Naive thymus-derived CD8-positive, alpha-beta T cell (primary cell): ENCODE measurements at regions not wholly inside any gene's neighbourhood (a gene's known extent, or its start where the extent isn't known, plus 50 kb on each side); places are given as distances from the start of the nearest gene placed in this dataset.
"Not testable (repeated sequence)": the region's sequence is repeated elsewhere in the genome, so short reads cannot be mapped to it uniquely, and the experiment has no call there.

ENCODE experiments used
- ATAC-seq, 2 donors: fragments of 150-1000 bp; cut with Tn5 transposase in 1 of 2; sonication (Bioruptor Pico), chemical (Tn5 transposase) in 1 of 2; 1 replicate in 1 of 2; 2 replicates in 1 of 2; pipeline ENCODE4 v1.10.0; 2021; ENCODE audit warnings: mild to moderate bottlenecking in 2 of 2, moderate library complexity in 2 of 2
- POLR2A ChIA-PET: fragments of 350-600 bp; sonication (Branson Sonifier 250); formaldehyde crosslinking; loops from one replicate; lab custom pipeline; 2021; ENCODE audit warnings: antibody characterized with exemption; lab: Charles Lee
- DNase-seq, 10 donors: peaks; one replicate each; pipeline versions ENCODE4 v3.0.0 to v3.0.0-alpha.2; 2020 to 2022
- H3K27ac Mint-ChIP-seq, 10 donors: one replicate each; pipeline ENCODE4 v1.8.0; 2020 to 2022; ENCODE audit warnings: mild to moderate bottlenecking in 10 of 10, mixed read lengths in 10 of 10, moderate library complexity in 4 of 10, inconsistent platforms in 1 of 10
- H3K27me3 Mint-ChIP-seq, 5 donors: one replicate each; pipeline ENCODE4 v1.8.0; 2021 to 2022; ENCODE audit warnings: mixed read lengths in 5 of 5
- H3K36me3 Mint-ChIP-seq, 3 donors: one replicate each; pipeline ENCODE4 v1.8.0; 2020 to 2022; ENCODE audit warnings: mixed read lengths in 3 of 3, mild to moderate bottlenecking in 2 of 3, inconsistent platforms in 1 of 3
- H3K4me1 Mint-ChIP-seq, 4 donors: one replicate each; pipeline ENCODE4 v1.8.0; 2021 to 2022; ENCODE audit warnings: mixed read lengths in 4 of 4
- H3K4me3 Mint-ChIP-seq, 10 donors: one replicate each; pipeline ENCODE4 v1.8.0; 2020 to 2022; ENCODE audit warnings: mild to moderate bottlenecking in 10 of 10, mixed read lengths in 10 of 10, moderate library complexity in 6 of 10, inconsistent platforms in 1 of 10
- H3K9me3 Mint-ChIP-seq, 9 donors: one replicate each; pipeline ENCODE4 v1.8.0; 2020 to 2022; ENCODE audit warnings: mixed read lengths in 9 of 9, mild to moderate bottlenecking in 3 of 9, inconsistent platforms in 1 of 9, moderate library complexity in 1 of 9

- Mint-ChIP-seq H3K36me3 (no peaks in the 10 kb centered on the region), H3K9me3 (peaks cover 0 to 12% (median 3%) of the 10 kb centered on the region in 9 donors), H3K27me3 (no peaks in the 10 kb centered on the region), H3K27ac (no peak overlapping the region), H3K4me3 (no peak overlapping the region), H3K4me1 (no peaks in the 10 kb centered on the region)
- POLR2A ChIA-PET: no interaction called here
- ATAC-seq: no peak
- no peak for DNase-seq
These were observed 1946.0 kb upstream of the RAG2 start for GRCh38 chr11:38543986-38544385.

DNA sequence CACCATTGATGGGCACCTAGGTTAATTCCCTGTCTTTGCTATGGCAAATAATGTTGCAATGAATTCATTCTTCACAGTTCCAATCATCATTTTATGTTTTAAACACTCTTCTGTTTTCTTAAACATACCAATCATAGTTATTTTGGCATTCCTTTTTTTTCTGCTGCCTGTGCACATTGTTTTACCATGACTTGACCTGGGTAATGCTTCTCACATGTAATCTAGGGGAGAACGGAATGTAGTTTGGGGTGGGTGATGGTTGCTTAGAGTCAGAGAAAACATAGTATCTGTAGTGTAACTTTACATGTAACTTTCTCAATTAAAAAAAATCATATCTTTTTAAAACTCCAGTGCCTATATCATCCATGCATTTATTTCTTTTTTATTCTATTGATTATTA lies 1945.3 kb upstream of the RAG2 start:
- Mint-ChIP-seq H3K4me3 (no peak overlapping the region), H3K36me3 (no peaks in the 10 kb centered on the region), H3K27me3 (no peaks in the 10 kb centered on the region), H3K9me3 (peaks cover 0 to 12% (median 3%) of the 10 kb centered on the region in 9 donors), H3K4me1 (no peaks in the 10 kb centered on the region), H3K27ac (no peak overlapping the region)
- DNase-seq: no peak
- ATAC-seq: no peak
- POLR2A ChIA-PET: no interaction called here

DNA sequence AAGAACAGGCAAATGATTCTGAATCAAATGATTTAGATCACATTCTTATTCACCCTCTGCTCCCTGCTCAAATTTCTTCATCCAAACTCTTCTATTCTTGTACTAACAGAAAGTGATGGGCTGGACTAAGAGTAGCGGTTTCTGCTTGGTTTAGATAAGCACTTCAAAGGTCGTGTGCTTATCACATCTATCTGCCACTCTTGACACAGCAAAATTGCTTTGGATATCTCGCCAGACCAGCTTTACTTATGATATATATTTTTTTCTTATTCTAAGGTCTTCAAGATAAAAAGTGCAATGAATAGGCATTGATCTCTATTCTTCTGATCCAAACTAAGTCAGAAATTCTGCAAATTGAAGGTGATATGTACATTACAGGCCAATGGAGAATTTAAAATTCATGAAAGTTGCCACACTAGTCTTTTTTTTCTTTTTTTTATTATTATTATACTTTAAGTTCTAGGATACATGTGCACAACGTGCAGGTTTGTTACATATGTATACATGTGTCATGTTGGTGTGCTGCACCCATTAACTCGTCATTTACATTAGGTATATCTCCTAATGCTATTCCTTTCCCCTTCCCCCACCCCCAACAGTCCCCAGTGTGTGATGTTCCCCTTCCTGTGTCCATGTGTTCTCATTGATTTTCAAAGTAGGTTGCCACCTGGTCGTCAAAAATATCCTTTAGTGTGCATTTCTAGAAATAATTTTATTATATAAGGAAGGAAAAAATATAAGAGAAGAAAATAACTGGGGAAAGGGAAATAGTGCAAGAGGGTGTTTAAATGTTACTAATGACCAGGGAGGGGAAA lies 1941.0 kb upstream of the RAG2 start:
- no peak overlapping the region for H3K4me3 Mint-ChIP-seq
- no peaks in the 10 kb centered on the region for H3K27me3 Mint-ChIP-seq
- H3K36me3 Mint-ChIP-seq: no peaks in the 10 kb centered on the region
- POLR2A ChIA-PET: no interaction called here
- DNase-seq (no peak), ATAC-seq (no peak)
- no peaks in the 10 kb centered on the region for H3K4me1 Mint-ChIP-seq
- peaks cover 0 to 14% (median 6%) of the 10 kb centered on the region in 9 donors for H3K9me3 Mint-ChIP-seq
- H3K27ac Mint-ChIP-seq: no peak overlapping the region

GRCh38 chr11:38530226-38530625 lies 1932.2 kb upstream of the RAG2 start:
- Mint-ChIP-seq H3K36me3 (peaks cover 0 to 13% (median 0%) of the 10 kb centered on the region in 3 donors), H3K27me3 (no peaks in the 10 kb centered on the region), H3K9me3 (peaks cover 11 to 46% (median 26%) of the 10 kb centered on the region in 9 donors), H3K27ac (no peak overlapping the region), H3K4me3 (no peak overlapping the region), H3K4me1 (no peaks in the 10 kb centered on the region)
- ATAC-seq (no peak), DNase-seq (no peak)
- POLR2A ChIA-PET: no interaction called here

- H3K36me3 Mint-ChIP-seq: peaks cover 0 to 18% (median 0%) of the 10 kb centered on the region in 3 donors
- peaks cover 7 to 55% (median 24%) of the 10 kb centered on the region in 9 donors for H3K9me3 Mint-ChIP-seq
- no peaks in the 10 kb centered on the region for H3K27me3 Mint-ChIP-seq
- no peak overlapping the region for H3K4me3 Mint-ChIP-seq
- DNase-seq (no peak), ATAC-seq (no peak)
- no peak overlapping the region for H3K27ac Mint-ChIP-seq
- POLR2A ChIA-PET: no interaction called here
- H3K4me1 Mint-ChIP-seq: no peaks in the 10 kb centered on the region
These were observed 1926.9 kb upstream of the RAG2 start for GRCh38 chr11:38524945-38525344.

DNA sequence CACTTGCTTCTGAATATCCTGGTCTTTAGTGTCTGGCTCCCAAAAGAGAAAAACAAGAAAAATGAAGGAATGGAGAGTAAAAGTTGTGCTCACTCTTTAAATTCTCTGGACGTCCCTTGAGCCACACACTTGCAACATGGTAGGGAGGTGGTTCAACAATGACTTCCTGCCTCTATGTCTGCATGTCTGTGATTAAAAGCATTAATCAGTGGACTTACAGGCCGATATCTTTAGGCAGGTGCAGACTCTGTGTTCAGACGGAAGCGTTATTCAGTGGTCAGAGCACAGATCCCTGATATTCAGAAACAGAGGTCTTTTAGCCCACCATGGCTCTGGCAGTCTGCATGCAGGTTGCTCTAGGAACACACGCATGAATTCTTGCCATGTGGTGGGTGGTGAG lies 1920.0 kb upstream of the RAG2 start:
- POLR2A ChIA-PET: no interaction called here
- Mint-ChIP-seq H3K27me3 (no peaks in the 10 kb centered on the region), H3K9me3 (peaks cover 3 to 36% (median 16%) of the 10 kb centered on the region in 9 donors), H3K4me1 (no peaks in the 10 kb centered on the region), H3K36me3 (no peaks in the 10 kb centered on the region), H3K27ac (no peak overlapping the region), H3K4me3 (no peak overlapping the region)
- no peak for ATAC-seq
- no peak for DNase-seq

DNA sequence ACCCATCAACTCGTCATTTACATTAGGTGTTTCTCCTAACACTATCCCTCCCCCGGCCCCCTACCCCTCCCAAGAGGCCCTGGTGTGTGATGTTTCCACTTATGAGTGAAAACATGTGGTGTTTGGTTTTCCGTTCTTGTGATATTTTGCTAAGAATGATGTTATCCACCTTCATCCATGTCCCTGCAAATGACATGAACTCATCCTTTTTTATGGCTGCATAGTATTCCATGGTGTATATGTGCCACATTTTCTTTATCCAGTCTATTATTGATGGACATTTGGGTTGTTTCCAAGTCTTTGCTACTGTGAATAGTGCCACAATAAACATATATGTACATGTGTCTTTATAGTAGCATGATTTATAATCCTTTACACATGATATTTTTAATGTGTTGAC lies 1914.8 kb upstream of the RAG2 start:
- DNase-seq, POLR2A ChIA-PET, H3K36me3 Mint-ChIP-seq, H3K4me3 Mint-ChIP-seq, ATAC-seq, H3K27ac Mint-ChIP-seq, H3K27me3 Mint-ChIP-seq, H3K4me1 Mint-ChIP-seq: not testable (repeated sequence)
- H3K9me3 Mint-ChIP-seq: peaks cover 3 to 26% (median 13%) of the 10 kb centered on the region in 9 donors

- H3K27ac Mint-ChIP-seq: no peak overlapping the region
- H3K36me3 Mint-ChIP-seq: no peaks in the 10 kb centered on the region
- no peaks in the 10 kb centered on the region for H3K27me3 Mint-ChIP-seq
- H3K4me3 Mint-ChIP-seq: no peak overlapping the region
- DNase-seq: no peak
- POLR2A ChIA-PET: no interaction called here
- peaks cover 0 to 17% (median 12%) of the 10 kb centered on the region in 9 donors for H3K9me3 Mint-ChIP-seq
- ATAC-seq: no peak
- no peaks in the 10 kb centered on the region for H3K4me1 Mint-ChIP-seq
These were observed 1912.0 kb upstream of the RAG2 start for GRCh38 chr11:38510041-38510440.

- POLR2A ChIA-PET: no interaction called here
- Mint-ChIP-seq H3K4me3 (no peak overlapping the region), H3K27ac (no peak overlapping the region), H3K36me3 (no peaks in the 10 kb centered on the region), H3K27me3 (no peaks in the 10 kb centered on the region), H3K9me3 (peaks cover 4 to 19% (median 12%) of the 10 kb centered on the region in 9 donors), H3K4me1 (no peaks in the 10 kb centered on the region)
- ATAC-seq (no peak), DNase-seq (no peak)
These were observed 1905.8 kb upstream of the RAG2 start for GRCh38 chr11:38503876-38504275.

- Mint-ChIP-seq H3K27me3 (no peaks in the 10 kb centered on the region), H3K4me3 (no peak overlapping the region), H3K9me3 (peaks cover 5 to 34% (median 11%) of the 10 kb centered on the region in 9 donors), H3K36me3 (no peaks in the 10 kb centered on the region), H3K4me1 (no peaks in the 10 kb centered on the region), H3K27ac (no peak overlapping the region)
- no peak for ATAC-seq
- POLR2A ChIA-PET: no interaction called here
- no peak for DNase-seq
These were observed 1900.7 kb upstream of the RAG2 start for GRCh38 chr11:38498721-38499120.

DNA sequence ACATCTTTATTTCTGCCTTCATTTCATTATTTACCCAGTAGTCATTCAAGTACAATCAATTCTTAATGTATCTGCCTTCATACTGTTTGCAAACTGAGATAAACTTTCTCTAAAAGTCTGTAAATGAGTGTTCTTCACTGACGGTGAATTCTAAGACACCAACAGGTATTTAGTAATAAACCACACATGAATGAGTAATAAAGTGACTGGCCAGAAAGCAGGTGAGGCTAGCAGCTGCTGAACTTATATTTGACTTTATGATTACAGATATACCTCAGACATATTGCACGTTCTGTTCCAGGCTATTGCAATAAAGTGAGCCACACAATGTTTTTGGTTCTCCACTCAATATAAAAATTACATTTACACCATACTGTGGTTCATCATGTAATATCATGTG lies 1894.0 kb upstream of the RAG2 start:
- no peak overlapping the region for H3K4me3 Mint-ChIP-seq
- DNase-seq: no peak
- H3K4me1 Mint-ChIP-seq: no peaks in the 10 kb centered on the region
- H3K27me3 Mint-ChIP-seq: no peaks in the 10 kb centered on the region
- H3K27ac Mint-ChIP-seq: no peak overlapping the region
- ATAC-seq: no peak
- peaks cover 5 to 52% (median 23%) of the 10 kb centered on the region in 9 donors for H3K9me3 Mint-ChIP-seq
- H3K36me3 Mint-ChIP-seq: no peaks in the 10 kb centered on the region
- POLR2A ChIA-PET: no interaction called here

DNA sequence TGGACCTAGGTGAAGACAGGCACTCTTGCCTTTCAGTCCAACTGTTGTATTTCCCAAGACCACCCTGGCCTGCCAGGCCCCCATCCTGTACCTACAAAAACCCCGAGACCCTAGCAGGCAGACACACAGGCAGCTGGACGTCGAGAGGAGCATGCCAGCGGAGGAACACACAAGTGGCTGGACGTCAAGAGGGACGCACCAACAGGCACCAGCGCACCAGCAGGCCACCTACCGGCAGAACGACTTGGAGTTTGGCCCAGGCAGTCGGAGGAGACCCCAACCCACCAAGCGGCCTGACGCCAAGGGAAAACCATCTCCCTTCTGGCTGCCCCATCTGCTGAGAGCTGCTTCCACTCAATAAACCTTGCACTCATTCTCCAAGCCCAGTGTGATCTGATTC lies 1883.4 kb upstream of the RAG2 start:
- Mint-ChIP-seq H3K4me1 (no peaks in the 10 kb centered on the region), H3K4me3 (no peak overlapping the region), H3K36me3 (no peaks in the 10 kb centered on the region), H3K9me3 (peaks cover 0 to 19% (median 6%) of the 10 kb centered on the region in 9 donors), H3K27me3 (no peaks in the 10 kb centered on the region), H3K27ac (no peak overlapping the region)
- POLR2A ChIA-PET: no interaction called here
- no peak for DNase-seq
- no peak for ATAC-seq

GRCh38 chr11:38476808-38477575 lies 1879.0 kb upstream of the RAG2 start:
- Mint-ChIP-seq H3K36me3 (peaks cover 0 to 3% (median 0%) of the 10 kb centered on the region in 3 donors), H3K4me1 (no peaks in the 10 kb centered on the region), H3K27ac (no peak overlapping the region), H3K27me3 (no peaks in the 10 kb centered on the region), H3K9me3 (peaks cover under 1 to 13% (median 6%) of the 10 kb centered on the region in 9 donors), H3K4me3 (no peak overlapping the region)
- ATAC-seq (no peak), DNase-seq (no peak)
- POLR2A ChIA-PET: no interaction called here
